GM12892 (cell line): ENCODE measurements at regions not wholly inside any gene's neighbourhood (a gene's known extent, or its start where the extent isn't known, plus 50 kb on each side); places are given as distances from the start of the nearest gene placed in this dataset.

Source experiments
- POLR2A ChIP-seq: IDR thresholded peaks from 2 replicates; pipeline ENCODE4 v1.6.1; 2011; ENCODE audit warnings: low read depth, low read length, control low read depth
- POLR2AphosphoS5 ChIP-seq: IDR thresholded peaks from 2 replicates; pipeline ENCODE4 v1.6.1; 2011; ENCODE audit warnings: low read depth, low read length, control low read depth
- TAF1 ChIP-seq: IDR thresholded peaks from 2 replicates; pipeline ENCODE4 v1.6.1; 2011; ENCODE audit warnings: low read depth, mild to moderate bottlenecking, control low read depth, low read length, borderline replicate concordance

DNA sequence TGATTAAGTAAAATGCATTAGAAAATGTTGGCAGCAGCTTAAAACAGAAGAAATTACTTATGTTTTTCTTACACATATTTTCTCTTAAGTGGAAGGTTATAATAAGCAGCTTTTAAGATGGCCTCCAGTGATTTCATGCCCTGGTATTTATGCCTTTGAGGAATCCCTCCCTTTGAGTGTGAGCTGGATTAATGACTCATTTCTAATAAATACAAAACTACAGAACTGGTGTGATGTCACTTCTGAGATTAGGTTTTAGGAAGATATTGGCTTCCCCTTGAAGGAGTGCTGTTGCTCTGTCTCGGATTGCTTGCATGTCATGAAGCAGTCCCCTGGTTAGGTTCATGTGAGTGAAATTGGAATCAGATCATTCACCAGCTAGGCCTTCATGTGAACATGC lies 143.2 kb upstream of the EPHA7 start:
- TF ChIP-seq TAF1 (no peak), POLR2AphosphoS5 (no peak), POLR2A (no peak)
